A673 (cell line): ENCODE measurements at regions not wholly inside any gene's neighbourhood (a gene's known extent, or its start where the extent isn't known, plus 50 kb on each side); places are given as distances from the start of the nearest gene placed in this dataset.

Source experiments
- BruUV-seq: library from RNA; stranded (reverse); fragments of 400-500 nt; replicated peaks from 2 replicates; lab custom pipeline; 2021; lab: Mats Ljungman, UMichigan
- CTCF ChIA-PET: fragments of 300-600 bp; sonication (Branson Sonifier 250); formaldehyde crosslinking; loops from one replicate; lab custom pipeline; 2022; ENCODE audit warnings: antibody characterized with exemption; lab: Charles Lee
- POLR2A ChIA-PET: fragments of 300-600 bp; sonication (Branson Sonifier 250); formaldehyde crosslinking; loops from one replicate; lab custom pipeline; 2022; ENCODE audit warnings: antibody characterized with exemption; ENCODE audit not compliant: low non-redundant PET; lab: Charles Lee
- DNase-seq: peaks from one replicate; pipeline ENCODE4 v3.0.0-alpha.2; 2015; ENCODE audit warnings: low spot score
- H3K27ac ChIP-seq: fragments of 200-600 bp; sonication (generic); 2 replicates; pipeline ENCODE4 v1.5.1; 2016; ENCODE audit warnings: mixed run types, low read depth, mild to moderate bottlenecking, mixed read lengths, antibody characterized with exemption, low read length; ENCODE audit not compliant: poor library complexity, severe bottlenecking
- H3K27me3 ChIP-seq: fragments of 200-600 bp; sonication (generic); replicated peaks from 2 replicates; pipeline ENCODE4 v1.6.1; 2017; ENCODE audit warnings: mixed run types, low read depth, mild to moderate bottlenecking, mixed read lengths, antibody characterized with exemption, low read length; ENCODE audit not compliant: insufficient read depth, poor library complexity
- H3K36me3 ChIP-seq: fragments of 200-600 bp; sonication (generic); 2 replicates; pipeline ENCODE4 v1.6.1; 2016; ENCODE audit warnings: mixed run types, mild to moderate bottlenecking, mixed read lengths, antibody characterized with exemption, low read length; ENCODE audit not compliant: insufficient read depth, poor library complexity, severe bottlenecking
- H3K4me1 ChIP-seq: fragments of 200-600 bp; sonication (generic); 2 replicates; pipeline ENCODE4 v1.6.1; 2017; ENCODE audit warnings: mixed run types, mild to moderate bottlenecking, mixed read lengths, antibody characterized with exemption, low read length; ENCODE audit not compliant: insufficient read depth, poor library complexity, severe bottlenecking
- H3K4me3 ChIP-seq: fragments of 200-600 bp; sonication (generic); 2 replicates; pipeline ENCODE4 v1.5.1; 2016; ENCODE audit warnings: low read depth, mixed run types, mild to moderate bottlenecking, mixed read lengths, low read length; ENCODE audit not compliant: poor library complexity, severe bottlenecking
- H3K9me3 ChIP-seq: fragments of 200-600 bp; sonication (generic); 2 replicates; pipeline ENCODE4 v1.6.1; 2016; ENCODE audit warnings: mixed run types, low read depth, mild to moderate bottlenecking, mixed read lengths, antibody characterized with exemption, low read length; ENCODE audit not compliant: poor library complexity, severe bottlenecking
- EZH2 ChIP-seq: fragments of 200-600 bp; sonication (generic); IDR thresholded peaks from 2 replicates; pipeline ENCODE4 v1.6.1; 2017; ENCODE audit warnings: borderline replicate concordance, low read depth, mild to moderate bottlenecking, mixed read lengths, antibody characterized with exemption, low read length; ENCODE audit not compliant: poor library complexity, severe bottlenecking
- intact Hi-C: fragments of 100-400 bp; cut with micrococcal nuclease; formaldehyde crosslinking; loops from one replicate; pipeline ENCODE4 v1.10.0; 2022; ENCODE audit not compliant: unreplicated experiment
- TF ChIP-seq, protein P1 (sequence below): fragments of 300-800, 200-600 bp; sonication (generic); conservative IDR thresholded peaks from 2 replicates; pipeline ENCODE4 v1.5.1; 2017; ENCODE audit warnings: low read depth, mild to moderate bottlenecking, antibody characterized with exemption, low read length, moderate library complexity, mixed read lengths

DNA sequence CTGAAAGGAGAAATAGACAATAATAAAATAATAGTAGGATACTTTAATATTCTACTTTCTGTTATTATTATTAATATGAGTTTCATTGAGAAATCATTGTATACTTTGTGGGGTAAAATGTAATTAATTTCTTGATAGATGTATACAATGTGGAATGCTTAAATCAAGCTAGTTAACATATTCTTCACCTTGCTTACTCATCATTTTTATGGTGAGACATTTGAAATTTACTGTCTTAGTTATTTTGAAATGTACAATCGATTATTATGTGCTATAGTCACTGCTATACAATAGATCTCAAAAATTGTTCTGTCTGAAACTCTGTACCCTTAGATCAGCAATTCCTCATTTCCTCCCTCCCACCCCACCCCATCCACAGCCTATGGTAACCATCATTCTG, 720.3 kb downstream of the RNF144B start:
- intact Hi-C loops: no loop called here

DNA sequence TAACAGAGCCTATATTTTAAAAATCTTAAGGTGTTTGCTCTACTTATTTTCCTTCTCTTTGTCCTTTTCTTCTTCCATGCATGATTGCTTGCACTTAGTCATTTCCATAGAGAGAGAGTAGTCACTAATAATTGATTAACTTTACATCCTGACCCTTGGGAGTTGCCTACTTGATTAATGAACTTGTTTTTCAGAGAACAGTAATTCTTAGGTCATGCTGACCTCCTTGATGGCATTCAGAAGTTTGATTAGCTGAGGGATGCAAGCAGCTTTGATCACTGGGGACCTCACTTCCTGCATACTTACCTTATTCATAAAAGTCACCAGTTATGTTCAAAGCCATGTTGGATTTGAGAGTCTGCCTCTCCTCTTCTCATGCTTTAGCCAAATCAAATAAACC, 715.6 kb upstream of the ID4 start:
- intact Hi-C loops: no loop called here
- Histone ChIP-seq H3K27me3 (no peaks in the 10 kb centered on the region), H3K36me3 (no peaks in the 10 kb centered on the region), H3K9me3 (peaks cover 10% of the 10 kb centered on the region), H3K4me1 (no peaks in the 10 kb centered on the region), H3K4me3 (no peak overlapping the region), H3K27ac (no peak overlapping the region)
- no TSS peak for BruUV-seq
- TF ChIP-seq, protein P1, sequence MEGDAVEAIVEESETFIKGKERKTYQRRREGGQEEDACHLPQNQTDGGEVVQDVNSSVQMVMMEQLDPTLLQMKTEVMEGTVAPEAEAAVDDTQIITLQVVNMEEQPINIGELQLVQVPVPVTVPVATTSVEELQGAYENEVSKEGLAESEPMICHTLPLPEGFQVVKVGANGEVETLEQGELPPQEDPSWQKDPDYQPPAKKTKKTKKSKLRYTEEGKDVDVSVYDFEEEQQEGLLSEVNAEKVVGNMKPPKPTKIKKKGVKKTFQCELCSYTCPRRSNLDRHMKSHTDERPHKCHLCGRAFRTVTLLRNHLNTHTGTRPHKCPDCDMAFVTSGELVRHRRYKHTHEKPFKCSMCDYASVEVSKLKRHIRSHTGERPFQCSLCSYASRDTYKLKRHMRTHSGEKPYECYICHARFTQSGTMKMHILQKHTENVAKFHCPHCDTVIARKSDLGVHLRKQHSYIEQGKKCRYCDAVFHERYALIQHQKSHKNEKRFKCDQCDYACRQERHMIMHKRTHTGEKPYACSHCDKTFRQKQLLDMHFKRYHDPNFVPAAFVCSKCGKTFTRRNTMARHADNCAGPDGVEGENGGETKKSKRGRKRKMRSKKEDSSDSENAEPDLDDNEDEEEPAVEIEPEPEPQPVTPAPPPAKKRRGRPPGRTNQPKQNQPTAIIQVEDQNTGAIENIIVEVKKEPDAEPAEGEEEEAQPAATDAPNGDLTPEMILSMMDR: no peak
- no peak for TF ChIP-seq EZH2
- no peak for DNase-seq
- ChIA-PET POLR2A (no interaction called here), CTCF (no interaction called here)

More for the DNA sequence above, 720.3 kb downstream of the RNF144B start:
- TF ChIP-seq, protein P1: no peak
- no peak for TF ChIP-seq EZH2
- H3K4me3 ChIP-seq: no peak overlapping the region
- H3K9me3 ChIP-seq: no peaks in the 10 kb centered on the region
- H3K36me3 ChIP-seq: no peaks in the 10 kb centered on the region
- H3K27ac ChIP-seq: no peak overlapping the region
- no peaks in the 10 kb centered on the region for H3K27me3 ChIP-seq
- BruUV-seq: no TSS peak
- no peaks in the 10 kb centered on the region for H3K4me1 ChIP-seq
- CTCF ChIA-PET: no interaction called here
- no peak for DNase-seq
- POLR2A ChIA-PET: no interaction called here

DNA sequence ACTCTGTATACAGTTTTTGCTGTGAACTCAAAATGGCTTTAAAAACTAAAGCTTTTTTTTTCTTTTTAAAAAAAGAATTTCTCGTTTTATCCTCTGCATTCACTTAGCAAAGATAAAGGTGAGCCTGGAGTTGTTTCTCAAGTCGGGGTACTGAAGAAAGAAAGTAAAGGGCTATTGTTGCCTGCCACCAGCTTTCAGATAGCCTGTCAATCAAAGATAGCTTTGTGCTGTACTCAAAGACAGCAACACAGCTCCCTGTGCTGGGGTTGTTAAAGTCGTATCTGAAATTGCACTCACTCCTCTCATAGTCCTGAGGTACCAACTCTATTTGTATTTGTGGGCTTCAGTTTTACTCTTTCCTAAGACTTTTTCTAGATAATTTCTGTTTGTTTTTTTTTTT, 710.1 kb upstream of the ID4 start:
- no TSS peak for BruUV-seq
- CTCF ChIA-PET: no interaction called here

More for the DNA sequence above, 710.1 kb upstream of the ID4 start:
- H3K4me1 ChIP-seq: no peaks in the 10 kb centered on the region
- no peak overlapping the region for H3K4me3 ChIP-seq
- TF ChIP-seq, protein P1: no peak
- TF ChIP-seq EZH2: no peak
- intact Hi-C loops: no loop called here
- H3K27me3 ChIP-seq: no peaks in the 10 kb centered on the region
- H3K9me3 ChIP-seq: peaks cover 5% of the 10 kb centered on the region
- no peak overlapping the region for H3K27ac ChIP-seq
- no peak for DNase-seq
- POLR2A ChIA-PET: no interaction called here
- no peaks in the 10 kb centered on the region for H3K36me3 ChIP-seq
